ENCODE measurements at regions not wholly inside any gene's neighbourhood (a gene's known extent, or its start where the extent isn't known, plus 50 kb on each side); places are given as distances from the start of the nearest gene placed in this dataset.
"Not testable (repeated sequence)": the region's sequence is repeated elsewhere in the genome, so short reads cannot be mapped to it uniquely, and the experiment has no call there.

GRCh38 chrX:121150217-121150616 lies 102.8 kb downstream of the GLUD2 start:
- Histone ChIP-seq H3K4me1 (peaks cover 18% of the 10 kb centered on the region), H3K9me3 (peaks cover 2% of the 10 kb centered on the region; the same call in 1 of the 2 replicates), H3K4me3 (no peak overlapping the region), H3K36me3 (replicated peaks) (no peaks in the 10 kb centered on the region), H3K27me3 (ENCODE audit: low read depth) (no peaks in the 10 kb centered on the region)
- DNase-seq (ENCODE audit: low spot score in 2 of 2): peak; percentile 64 to 95
- in situ Hi-C loops (cut with MboI; ENCODE audit: low sequenced_read_pairs): no loop called here

- no peak for DNase-seq (ENCODE audit: low spot score in 2 of 2)
- Histone ChIP-seq H3K27me3 (ENCODE audit: low read depth) (no peaks in the 10 kb centered on the region), H3K4me1 (peaks cover 16% of the 10 kb centered on the region), H3K4me3 (no peak overlapping the region), H3K9me3 (peaks cover 2% of the 10 kb centered on the region; the same call in 1 of the 2 replicates), H3K36me3 (replicated peaks) (no peaks in the 10 kb centered on the region)
- in situ Hi-C loops (cut with MboI; ENCODE audit: low sequenced_read_pairs): no loop called here
Measured at GRCh38 chrX:121151293-121151692, 103.9 kb downstream of the GLUD2 start.

DNA sequence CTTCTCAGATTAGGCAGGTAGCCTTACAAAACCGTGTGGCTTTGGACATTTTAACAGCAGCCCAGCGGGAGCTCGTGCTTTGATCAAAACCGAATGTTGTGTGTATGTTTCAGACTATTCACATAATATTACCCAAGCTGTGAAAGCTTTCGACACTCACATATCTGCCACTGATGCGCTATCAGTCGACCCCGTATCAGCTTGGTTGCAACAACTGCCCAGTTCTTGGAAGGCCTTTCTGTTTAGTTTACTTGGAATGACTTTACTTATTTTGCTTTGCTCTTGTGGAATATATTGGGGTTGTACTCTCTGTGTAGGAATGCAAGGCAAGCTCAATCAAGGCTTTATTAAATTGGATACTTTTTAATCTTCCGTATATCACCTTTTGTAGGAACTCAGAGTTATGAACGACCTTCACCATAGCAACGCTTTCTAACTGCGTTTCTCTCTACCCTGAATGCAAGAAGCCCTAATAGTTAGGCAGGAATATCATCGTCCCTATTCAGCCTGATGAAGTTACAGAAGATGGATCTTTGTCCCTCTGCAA lies 107.5 kb downstream of the GLUD2 start:
- no peak for DNase-seq (ENCODE audit: low spot score in 2 of 2)
- in situ Hi-C loops (cut with MboI; ENCODE audit: low sequenced_read_pairs): no loop called here

GRCh38 chrX:121160987-121161386 lies 113.6 kb downstream of the GLUD2 start:
- peaks cover 27% of the 10 kb centered on the region for H3K4me1 ChIP-seq
- no peaks in the 10 kb centered on the region for H3K27me3 ChIP-seq (ENCODE audit: low read depth)
- H3K9me3 ChIP-seq: no peaks in the 10 kb centered on the region
- DNase-seq (ENCODE audit: low spot score in 2 of 2): peak in 1 of 2 experiments; percentile 73
- no peaks in the 10 kb centered on the region for H3K36me3 ChIP-seq (replicated peaks)
- H3K4me3 ChIP-seq: no peak overlapping the region
- in situ Hi-C loops (cut with MboI; ENCODE audit: low sequenced_read_pairs): no loop called here

More for the DNA sequence above, 107.5 kb downstream of the GLUD2 start:
- peaks cover 19% of the 10 kb centered on the region for H3K4me1 ChIP-seq
- no peaks in the 10 kb centered on the region for H3K36me3 ChIP-seq (replicated peaks)
- H3K27me3 ChIP-seq (ENCODE audit: low read depth): no peaks in the 10 kb centered on the region
- H3K9me3 ChIP-seq: peaks cover 2% of the 10 kb centered on the region; the same call in 1 of the 2 replicates
- no peak overlapping the region for H3K4me3 ChIP-seq

- no peak overlapping the region for H3K4me3 ChIP-seq
- in situ Hi-C loops (cut with MboI; ENCODE audit: low sequenced_read_pairs): no loop called here
- H3K36me3 ChIP-seq (replicated peaks): no peaks in the 10 kb centered on the region
- H3K9me3 ChIP-seq: no peaks in the 10 kb centered on the region
- H3K4me1 ChIP-seq: peaks cover 27% of the 10 kb centered on the region
- peak in 1 of 2 experiments; percentile 17 for DNase-seq (ENCODE audit: low spot score in 2 of 2)
- H3K27me3 ChIP-seq (ENCODE audit: low read depth): no peaks in the 10 kb centered on the region
Measured at GRCh38 chrX:121161501-121161933, 114.1 kb downstream of the GLUD2 start.

- no peak for DNase-seq (ENCODE audit: low spot score in 2 of 2)
- Histone ChIP-seq H3K9me3 (no peaks in the 10 kb centered on the region), H3K27me3 (ENCODE audit: low read depth) (no peaks in the 10 kb centered on the region), H3K4me1 (peaks cover 27% of the 10 kb centered on the region), H3K4me3 (no peak overlapping the region), H3K36me3 (replicated peaks) (no peaks in the 10 kb centered on the region)
- in situ Hi-C loops (cut with MboI; ENCODE audit: low sequenced_read_pairs): no loop called here
Measured at GRCh38 chrX:121163443-121163842, 116.0 kb downstream of the GLUD2 start.

DNA sequence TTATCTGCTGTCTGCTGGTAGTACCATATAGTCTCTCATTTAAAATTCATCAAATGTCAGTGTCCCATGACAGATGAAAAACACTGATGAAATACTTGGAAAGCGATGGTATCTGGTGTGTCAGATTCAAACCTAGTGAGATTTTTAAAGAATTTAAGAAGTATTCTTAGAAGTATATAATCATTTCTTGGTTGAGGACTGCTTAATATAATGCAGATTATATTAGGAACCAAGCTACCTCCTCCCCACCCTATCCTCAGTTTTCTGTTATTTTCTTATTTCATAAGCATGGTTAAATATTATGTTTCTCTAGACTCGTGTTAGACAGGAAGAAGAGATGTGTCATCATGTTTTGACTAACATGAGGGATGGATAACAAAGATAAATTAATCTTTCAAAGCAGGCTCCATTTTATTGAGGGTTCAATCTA lies 118.5 kb downstream of the GLUD2 start:
- DNase-seq (ENCODE audit: low spot score in 2 of 2): no peak
- in situ Hi-C loops (cut with MboI; ENCODE audit: low sequenced_read_pairs): no loop called here
- peaks cover 8% of the 10 kb centered on the region for H3K4me1 ChIP-seq
- no peaks in the 10 kb centered on the region for H3K27me3 ChIP-seq (ENCODE audit: low read depth)
- H3K9me3 ChIP-seq: no peaks in the 10 kb centered on the region
- H3K4me3 ChIP-seq: no peak overlapping the region
- H3K36me3 ChIP-seq (replicated peaks): no peaks in the 10 kb centered on the region

DNA sequence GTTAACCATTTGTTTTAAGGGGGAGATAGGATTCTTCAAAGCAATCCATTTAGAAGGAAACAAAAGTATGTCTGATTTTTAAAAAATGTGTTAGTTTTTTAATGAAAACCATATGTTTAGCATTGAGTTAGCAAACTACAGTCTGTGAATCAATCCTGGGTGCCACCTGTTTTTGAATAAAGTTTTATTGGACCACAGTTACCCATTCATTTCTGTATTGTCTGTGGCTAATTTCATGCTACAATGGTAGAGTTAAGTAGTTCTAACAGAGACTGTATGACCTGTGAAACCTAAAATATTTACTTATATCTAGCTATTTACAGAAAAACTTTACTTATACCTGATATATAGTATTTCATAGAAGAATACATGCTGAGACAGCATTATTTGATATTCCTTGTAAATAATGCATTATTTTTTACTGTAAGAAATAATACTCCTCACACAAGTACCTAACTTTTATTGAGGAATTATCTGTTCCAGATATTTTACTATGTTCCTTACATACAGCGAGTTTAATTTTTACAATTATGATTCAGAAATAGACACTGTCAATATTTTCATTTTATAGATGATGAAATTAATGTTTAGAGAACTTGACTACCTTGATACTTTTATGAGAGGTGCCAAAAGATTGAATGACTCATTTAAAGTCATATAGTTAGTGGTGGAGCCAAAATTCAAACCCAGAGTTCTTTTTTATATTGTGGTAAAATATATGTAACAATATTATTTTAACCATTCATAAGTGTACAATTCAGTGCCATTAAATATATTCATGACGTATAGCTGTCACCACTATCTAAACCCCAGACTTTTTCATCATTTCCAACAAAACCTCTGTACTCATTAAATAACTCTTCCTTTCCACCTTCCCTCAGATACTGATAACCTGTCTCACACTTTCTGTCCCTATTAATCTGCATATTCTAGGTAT lies 122.0 kb downstream of the GLUD2 start:
- Histone ChIP-seq H3K4me1 (no peaks in the 10 kb centered on the region), H3K4me3 (no peak overlapping the region), H3K27me3 (ENCODE audit: low read depth) (no peaks in the 10 kb centered on the region), H3K9me3 (no peaks in the 10 kb centered on the region), H3K36me3 (replicated peaks) (no peaks in the 10 kb centered on the region)
- in situ Hi-C loops (cut with MboI; ENCODE audit: low sequenced_read_pairs): no loop called here
- no peak for DNase-seq (ENCODE audit: low spot score in 2 of 2)

GRCh38 chrX:121172703-121173102 lies 125.3 kb downstream of the GLUD2 start:
- H3K27me3 ChIP-seq (ENCODE audit: low read depth): no peaks in the 10 kb centered on the region
- H3K4me1 ChIP-seq: no peaks in the 10 kb centered on the region
- no peak for DNase-seq (ENCODE audit: low spot score in 2 of 2)

GRCh38 chrX:121179972-121180371 lies 132.6 kb downstream of the GLUD2 start:
- Histone ChIP-seq H3K9me3 (no peaks in the 10 kb centered on the region), H3K27me3 (ENCODE audit: low read depth) (no peaks in the 10 kb centered on the region), H3K36me3 (replicated peaks) (no peaks in the 10 kb centered on the region), H3K4me3 (no peak overlapping the region), H3K4me1 (no peaks in the 10 kb centered on the region)
- in situ Hi-C loops (cut with MboI; ENCODE audit: low sequenced_read_pairs): no loop called here
- no peak for DNase-seq (ENCODE audit: low spot score in 2 of 2)

More at GRCh38 chrX:121172703-121173102, 125.3 kb downstream of the GLUD2 start:
- Histone ChIP-seq H3K9me3 (no peaks in the 10 kb centered on the region), H3K36me3 (replicated peaks) (no peaks in the 10 kb centered on the region), H3K4me3 (no peak overlapping the region)
- in situ Hi-C loops (cut with MboI; ENCODE audit: low sequenced_read_pairs): no loop called here

DNA sequence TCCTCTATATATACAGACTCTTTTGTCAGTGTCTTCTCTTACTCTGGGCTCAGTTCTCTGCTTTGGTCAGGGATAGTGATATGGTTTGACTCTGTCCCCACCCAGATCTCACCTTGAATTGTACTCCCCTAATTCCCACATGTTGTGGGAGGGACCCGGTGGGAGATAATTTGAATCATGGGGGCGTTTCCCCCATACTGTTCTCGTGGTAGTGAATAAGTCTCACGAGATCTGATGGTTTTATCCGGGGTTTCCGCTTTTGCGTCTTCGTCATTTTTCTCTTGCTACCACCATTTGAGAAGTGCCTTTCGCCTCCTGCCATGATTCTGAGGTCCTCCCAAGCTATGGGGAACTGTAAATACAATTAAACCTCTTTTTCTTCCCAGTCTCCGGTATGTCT lies 144.4 kb downstream of the GLUD2 start:
- no peak for DNase-seq (ENCODE audit: low spot score in 2 of 2)
- no peaks in the 10 kb centered on the region for H3K36me3 ChIP-seq (replicated peaks)
- H3K9me3 ChIP-seq: no peaks in the 10 kb centered on the region
- H3K4me1 ChIP-seq: no peaks in the 10 kb centered on the region
- H3K27me3 ChIP-seq (ENCODE audit: low read depth): no peaks in the 10 kb centered on the region
- in situ Hi-C loops (cut with MboI; ENCODE audit: low sequenced_read_pairs): no loop called here
- no peak overlapping the region for H3K4me3 ChIP-seq

DNA sequence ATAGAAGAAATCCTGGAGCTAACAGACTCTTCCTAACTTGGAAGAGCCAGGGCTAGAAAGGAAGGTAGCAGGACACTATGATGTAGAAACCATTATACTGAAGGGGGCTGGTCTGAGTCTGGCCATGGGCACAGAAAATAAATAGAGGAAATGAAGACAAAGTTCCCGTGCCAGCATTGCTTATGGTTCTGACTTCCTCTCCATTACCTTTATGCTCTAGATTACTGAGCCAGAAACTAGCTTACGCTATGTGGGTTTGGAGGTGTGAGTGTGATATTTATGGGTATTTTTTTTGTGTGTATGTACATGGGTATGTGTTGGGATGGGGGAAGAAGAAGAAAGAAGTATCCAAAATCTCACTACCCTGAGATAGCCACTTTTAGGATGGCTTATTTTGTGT lies 148.3 kb downstream of the GLUD2 start:
- Histone ChIP-seq H3K27me3 (ENCODE audit: low read depth) (no peaks in the 10 kb centered on the region), H3K9me3 (no peaks in the 10 kb centered on the region), H3K36me3 (replicated peaks) (no peaks in the 10 kb centered on the region), H3K4me3 (no peak overlapping the region), H3K4me1 (no peaks in the 10 kb centered on the region)
- no peak for DNase-seq (ENCODE audit: low spot score in 2 of 2)
- in situ Hi-C loops (cut with MboI; ENCODE audit: low sequenced_read_pairs): no loop called here

DNA sequence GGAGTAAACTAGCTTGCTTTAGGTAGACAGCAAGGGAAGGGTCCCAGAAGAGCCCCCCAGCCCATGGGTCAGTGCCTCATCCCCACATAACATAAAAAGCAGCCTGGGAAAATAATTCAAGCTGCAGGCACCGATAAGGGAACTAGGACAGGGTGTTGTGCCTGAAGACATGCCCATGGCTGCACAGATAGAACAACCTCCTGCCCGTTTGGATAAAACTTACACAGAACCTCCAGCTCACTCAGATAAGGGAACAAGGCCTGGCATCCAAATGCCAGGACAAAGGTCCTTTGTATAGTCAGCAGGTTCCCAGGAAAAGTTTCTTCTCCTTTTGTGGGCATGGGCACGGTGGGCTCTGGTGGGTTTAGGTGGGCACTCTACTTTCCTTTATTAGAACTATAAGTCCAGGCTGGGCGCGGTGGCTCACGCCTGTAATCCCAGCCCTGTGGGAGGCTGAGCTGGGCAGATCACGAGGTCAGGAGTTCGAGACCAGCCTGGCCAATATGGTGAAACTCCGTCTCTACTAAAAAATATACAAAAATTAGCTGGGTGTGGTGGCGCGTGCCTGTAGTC lies 149.5 kb downstream of the GLUD2 start:
- H3K9me3 ChIP-seq; H3K36me3 ChIP-seq (replicated peaks); H3K4me1 ChIP-seq; DNase-seq (ENCODE audit: low spot score in 2 of 2); H3K4me3 ChIP-seq; in situ Hi-C loops (cut with MboI; ENCODE audit: low sequenced_read_pairs); H3K27me3 ChIP-seq (ENCODE audit: low read depth): not testable (repeated sequence)

DNA sequence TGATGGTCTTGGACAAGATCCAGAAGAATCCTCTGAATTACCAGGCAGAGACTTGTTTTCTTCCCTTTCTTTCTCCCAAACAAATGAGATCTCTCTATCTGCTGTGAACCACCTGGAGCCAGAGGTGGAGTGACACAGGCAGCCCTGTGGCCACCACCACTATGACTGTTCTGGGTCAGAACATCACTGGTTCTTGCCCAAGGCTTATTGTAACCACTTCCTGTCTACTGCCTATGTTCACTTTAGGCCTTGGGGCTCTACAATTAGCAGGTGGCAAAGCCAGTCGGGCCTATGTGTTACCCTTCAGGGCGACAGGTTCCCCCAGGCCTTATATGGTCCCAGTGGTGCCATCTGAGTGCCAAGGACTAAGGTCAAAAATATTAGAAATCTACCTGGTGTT lies 161.2 kb downstream of the GLUD2 start:
- H3K27me3 ChIP-seq (ENCODE audit: low read depth): no peaks in the 10 kb centered on the region
- H3K4me3 ChIP-seq: no peak overlapping the region
- no peak for DNase-seq (ENCODE audit: low spot score in 2 of 2)
- in situ Hi-C loops (cut with MboI; ENCODE audit: low sequenced_read_pairs): no loop called here
- H3K9me3 ChIP-seq: no peaks in the 10 kb centered on the region
- no peaks in the 10 kb centered on the region for H3K4me1 ChIP-seq
- H3K36me3 ChIP-seq (replicated peaks): no peaks in the 10 kb centered on the region

All from HAP-1 (cell line).